ENCODE measurements at regions not wholly inside any gene's neighbourhood (a gene's known extent, or its start where the extent isn't known, plus 50 kb on each side); places are given as distances from the start of the nearest gene placed in this dataset.

DNA sequence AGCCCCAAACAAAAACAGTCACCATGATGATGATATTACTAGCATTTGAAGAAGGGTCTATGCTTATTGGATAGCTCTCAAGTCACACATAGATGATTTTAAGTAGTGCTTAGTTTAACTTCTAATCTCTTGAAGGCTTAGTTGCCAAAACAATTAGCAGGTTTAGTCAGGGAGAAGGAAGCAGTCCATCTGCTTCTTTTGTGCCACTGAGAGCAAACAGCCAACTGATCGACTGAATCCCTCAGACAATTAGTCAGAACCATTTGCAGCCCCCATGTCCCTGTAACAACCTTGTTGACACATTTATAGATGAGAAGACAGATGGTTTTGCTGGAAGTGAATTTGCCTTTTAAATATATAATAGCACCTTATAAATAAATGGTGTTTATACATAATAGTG is 585.1 kb upstream of the SUCLG2 start:
- TF ChIP-seq EZH2 (IDR thresholded peaks at IDR 0.05; ENCODE audit: borderline replicate concordance, low read depth, low read length, severe bottlenecking): no peak
- TF ChIP-seq, protein P1, sequence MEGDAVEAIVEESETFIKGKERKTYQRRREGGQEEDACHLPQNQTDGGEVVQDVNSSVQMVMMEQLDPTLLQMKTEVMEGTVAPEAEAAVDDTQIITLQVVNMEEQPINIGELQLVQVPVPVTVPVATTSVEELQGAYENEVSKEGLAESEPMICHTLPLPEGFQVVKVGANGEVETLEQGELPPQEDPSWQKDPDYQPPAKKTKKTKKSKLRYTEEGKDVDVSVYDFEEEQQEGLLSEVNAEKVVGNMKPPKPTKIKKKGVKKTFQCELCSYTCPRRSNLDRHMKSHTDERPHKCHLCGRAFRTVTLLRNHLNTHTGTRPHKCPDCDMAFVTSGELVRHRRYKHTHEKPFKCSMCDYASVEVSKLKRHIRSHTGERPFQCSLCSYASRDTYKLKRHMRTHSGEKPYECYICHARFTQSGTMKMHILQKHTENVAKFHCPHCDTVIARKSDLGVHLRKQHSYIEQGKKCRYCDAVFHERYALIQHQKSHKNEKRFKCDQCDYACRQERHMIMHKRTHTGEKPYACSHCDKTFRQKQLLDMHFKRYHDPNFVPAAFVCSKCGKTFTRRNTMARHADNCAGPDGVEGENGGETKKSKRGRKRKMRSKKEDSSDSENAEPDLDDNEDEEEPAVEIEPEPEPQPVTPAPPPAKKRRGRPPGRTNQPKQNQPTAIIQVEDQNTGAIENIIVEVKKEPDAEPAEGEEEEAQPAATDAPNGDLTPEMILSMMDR (IDR thresholded peaks at IDR 0.05; ENCODE audit: borderline replicate concordance, extremely low read depth, low read length, poor library complexity, severe bottlenecking): no peak
- Histone ChIP-seq H2AFZ (ENCODE audit: low read depth, low read length) (no peak overlapping the region), H3K4me2 (ENCODE audit: insufficient read depth, low read length) (no peak overlapping the region), H3K9me3 (ENCODE audit: insufficient read depth, low read length, severe bottlenecking) (no peaks in the 10 kb centered on the region), H3K36me3 (ENCODE audit: insufficient read depth, low read length) (no peaks in the 10 kb centered on the region), H3K9ac (ENCODE audit: low read depth, low read length) (no peak overlapping the region), H3K79me2 (ENCODE audit: insufficient read depth, low read length) (no peaks in the 10 kb centered on the region), H3K27me3 (ENCODE audit: insufficient read depth, low read length, poor library complexity) (no peaks in the 10 kb centered on the region), H3K4me3 (ENCODE audit: low read depth in 1 of 2, low read length in 2 of 2) (no peak overlapping the region), H3K27ac (ENCODE audit: low read length) (no peak overlapping the region), H3K4me1 (ENCODE audit: insufficient read depth, low read length) (no peaks in the 10 kb centered on the region), H4K20me1 (ENCODE audit: insufficient read depth, low read length) (no peaks in the 10 kb centered on the region)
- DNase-seq (no peak), ATAC-seq (ENCODE audit: insufficient read depth, low read depth) (no peak)

DNA sequence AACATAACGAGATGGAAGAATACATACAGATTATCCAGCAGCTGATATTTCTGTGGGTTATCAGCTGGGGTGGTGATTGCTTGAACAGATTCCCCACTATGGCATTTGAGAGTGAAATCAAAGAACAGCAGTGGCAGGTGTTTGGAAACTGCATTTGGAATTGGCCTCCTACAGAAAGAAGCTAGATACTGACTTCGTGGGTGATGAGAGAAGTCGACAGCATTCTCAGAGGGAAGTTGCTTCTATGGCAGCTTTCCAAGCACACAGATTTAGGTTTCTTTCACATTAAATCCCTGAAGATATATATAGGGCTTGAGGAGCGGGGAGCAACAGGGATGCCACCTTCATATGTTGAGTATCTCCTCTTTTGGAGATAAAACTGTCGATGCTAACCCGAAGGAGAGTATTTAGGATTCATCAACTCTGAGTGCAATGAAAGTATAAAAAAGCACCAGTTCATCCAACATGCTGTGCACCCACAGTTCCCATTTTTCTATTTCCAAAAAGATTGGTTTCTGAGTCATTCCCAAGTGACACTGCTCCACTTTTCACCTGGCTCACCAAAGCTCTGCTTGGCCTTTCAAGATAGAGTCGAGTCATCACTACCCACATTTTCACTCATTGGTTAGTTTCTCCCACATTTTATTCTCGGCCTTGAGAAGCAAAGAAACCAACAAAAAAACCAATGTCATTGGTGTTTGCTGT is 579.8 kb upstream of the SUCLG2 start:
- Histone ChIP-seq H3K4me2 (ENCODE audit: insufficient read depth, low read length) (no peak overlapping the region), H3K79me2 (ENCODE audit: insufficient read depth, low read length) (no peaks in the 10 kb centered on the region), H4K20me1 (ENCODE audit: insufficient read depth, low read length) (no peaks in the 10 kb centered on the region), H3K27ac (ENCODE audit: low read length) (no peak overlapping the region), H3K4me3 (ENCODE audit: low read depth in 1 of 2, low read length in 2 of 2) (no peak overlapping the region), H3K9me3 (ENCODE audit: insufficient read depth, low read length, severe bottlenecking) (no peaks in the 10 kb centered on the region), H3K27me3 (ENCODE audit: insufficient read depth, low read length, poor library complexity) (no peaks in the 10 kb centered on the region), H3K4me1 (ENCODE audit: insufficient read depth, low read length) (no peaks in the 10 kb centered on the region), H2AFZ (ENCODE audit: low read depth, low read length) (no peak overlapping the region), H3K36me3 (ENCODE audit: insufficient read depth, low read length) (no peaks in the 10 kb centered on the region), H3K9ac (ENCODE audit: low read depth, low read length) (no peak overlapping the region)
- ATAC-seq (ENCODE audit: insufficient read depth, low read depth) (no peak), DNase-seq (no peak)
- TF ChIP-seq, protein P1 (IDR thresholded peaks at IDR 0.05; ENCODE audit: borderline replicate concordance, extremely low read depth, low read length, poor library complexity, severe bottlenecking): no peak
- TF ChIP-seq EZH2 (IDR thresholded peaks at IDR 0.05; ENCODE audit: borderline replicate concordance, low read depth, low read length, severe bottlenecking): no peak

DNA sequence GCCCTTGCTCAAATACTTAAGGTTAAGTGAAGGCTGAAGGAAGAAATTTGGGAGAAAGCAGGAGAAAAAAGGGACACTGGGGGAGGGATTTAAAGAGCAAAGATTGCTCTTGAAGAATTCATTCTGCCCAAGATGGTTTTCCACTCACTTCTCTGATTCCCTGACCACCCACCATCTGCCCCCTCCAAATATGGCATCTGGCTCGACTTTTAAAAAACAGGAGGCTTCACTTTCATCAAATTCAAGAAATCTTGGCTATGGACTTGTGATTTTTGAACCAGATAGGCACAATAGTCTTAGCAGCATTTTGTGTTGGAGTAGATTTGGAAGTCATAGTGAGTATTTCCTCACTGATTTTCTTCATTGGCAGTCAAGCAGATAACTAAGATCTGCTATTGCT is 574.4 kb upstream of the SUCLG2 start:
- DNase-seq (no peak), ATAC-seq (ENCODE audit: insufficient read depth, low read depth) (no peak)
- no peaks in the 10 kb centered on the region for H3K27me3 ChIP-seq (ENCODE audit: insufficient read depth, low read length, poor library complexity)
- H3K4me2 ChIP-seq (ENCODE audit: insufficient read depth, low read length): no peak overlapping the region
- H3K79me2 ChIP-seq (ENCODE audit: insufficient read depth, low read length): no peaks in the 10 kb centered on the region
- TF ChIP-seq, protein P1 (IDR thresholded peaks at IDR 0.05; ENCODE audit: borderline replicate concordance, extremely low read depth, low read length, poor library complexity, severe bottlenecking): no peak
- TF ChIP-seq EZH2 (IDR thresholded peaks at IDR 0.05; ENCODE audit: borderline replicate concordance, low read depth, low read length, severe bottlenecking): no peak
- no peak overlapping the region for H3K9ac ChIP-seq (ENCODE audit: low read depth, low read length)
- H4K20me1 ChIP-seq (ENCODE audit: insufficient read depth, low read length): no peaks in the 10 kb centered on the region
- H3K36me3 ChIP-seq (ENCODE audit: insufficient read depth, low read length): no peaks in the 10 kb centered on the region
- H3K4me3 ChIP-seq (ENCODE audit: low read depth in 1 of 2, low read length in 2 of 2): no peak overlapping the region
- no peaks in the 10 kb centered on the region for H3K4me1 ChIP-seq (ENCODE audit: insufficient read depth, low read length)
- H2AFZ ChIP-seq (ENCODE audit: low read depth, low read length): no peak overlapping the region
- no peak overlapping the region for H3K27ac ChIP-seq (ENCODE audit: low read length)
- no peaks in the 10 kb centered on the region for H3K9me3 ChIP-seq (ENCODE audit: insufficient read depth, low read length, severe bottlenecking)

Measured in DND-41 (cell line).